ENCODE measurements at regions not wholly inside any gene's neighbourhood (a gene's known extent, or its start where the extent isn't known, plus 50 kb on each side); places are given as distances from the start of the nearest gene placed in this dataset.

GRCh38 chr7:15920953-15921352, 234.5 kb upstream of the MEOX2 start:
- TF ChIP-seq POLR2A (IDR thresholded peaks at IDR 0.05) (no peak), CTCF (IDR thresholded peaks at IDR 0.05 in 4 of 5, conservative IDR thresholded peaks at IDR 0.05 in 1 of 5) (no peak)
